WTC11 (cell line): ENCODE measurements at regions not wholly inside any gene's neighbourhood (a gene's known extent, or its start where the extent isn't known, plus 50 kb on each side); places are given as distances from the start of the nearest gene placed in this dataset.

Source experiments
- ATAC-seq: fragments of 200-7000 bp; cut with Tn5 transposase; 2 replicates; pipeline ENCODE4 v1.10.0; 2021; ENCODE audit warnings: mild to moderate bottlenecking, moderate library complexity
- CTCF ChIA-PET: fragments of 300-600 bp; sonication (Branson Sonifier 250); formaldehyde crosslinking; loops from one replicate; lab custom pipeline; 2021; ENCODE audit warnings: antibody characterized with exemption; lab: Charles Lee
- POLR2A ChIA-PET: fragments of 350-600 bp; sonication (Branson Sonifier 250); formaldehyde crosslinking; loops from one replicate; lab custom pipeline; 2021; ENCODE audit warnings: antibody characterized with exemption; lab: Charles Lee
- DNase-seq: peaks from one replicate; pipeline ENCODE4 v3.0.0; 2021; ENCODE audit warnings: low spot score
- H3K27ac Mint-ChIP-seq: 2 replicates; pipeline ENCODE4 v1.8.0; 2021; ENCODE audit warnings: mixed read lengths
- H3K27me3 Mint-ChIP-seq: 2 replicates; pipeline ENCODE4 v1.8.0; 2021; ENCODE audit warnings: low read depth, mild to moderate bottlenecking, moderate library complexity, mixed read lengths
- H3K36me3 Mint-ChIP-seq: 2 replicates; pipeline ENCODE4 v1.8.0; 2021; ENCODE audit warnings: mixed read lengths
- H3K4me1 Mint-ChIP-seq: 2 replicates; pipeline ENCODE4 v1.8.0; 2022; ENCODE audit warnings: mixed read lengths
- H3K4me3 Mint-ChIP-seq: 2 replicates; pipeline ENCODE4 v1.8.0; 2021; ENCODE audit warnings: mild to moderate bottlenecking, moderate library complexity, mixed read lengths
- H3K9me3 Mint-ChIP-seq: 2 replicates; pipeline ENCODE4 v1.8.0; 2021; ENCODE audit warnings: mixed read lengths
- EMX1 ChIP-seq: fragments of 250-450 bp; sonication (Bioruptor Pico); IDR thresholded peaks from 2 replicates; pipeline ENCODE4 v1.8.0; 2021; ENCODE audit warnings: mild to moderate bottlenecking
- GABPB1 ChIP-seq: sonication (generic); formaldehyde crosslinking; IDR thresholded peaks from 2 replicates; pipeline ENCODE4 v1.8.1; 2023; ENCODE audit warnings: mild to moderate bottlenecking, missing genetic modification reagents
- IRF2 ChIP-seq: sonication (generic); formaldehyde crosslinking; IDR thresholded peaks from 2 replicates; pipeline ENCODE4 v1.8.0; 2022; ENCODE audit warnings: low read depth, missing genetic modification reagents, borderline replicate concordance
- NFE2L1 ChIP-seq: sonication (generic); formaldehyde crosslinking; IDR thresholded peaks from 2 replicates; pipeline ENCODE4 v1.8.1; 2023; ENCODE audit warnings: missing genetic modification reagents
- TCF7 ChIP-seq: sonication (generic); formaldehyde crosslinking; IDR thresholded peaks from 2 replicates; pipeline ENCODE4 v1.8.0; 2022; ENCODE audit warnings: mild to moderate bottlenecking, low read depth, missing genetic modification reagents, moderate library complexity
- TEAD4 ChIP-seq: sonication (generic); formaldehyde crosslinking; IDR thresholded peaks from 2 replicates; pipeline ENCODE4 v1.8.0; 2022; ENCODE audit warnings: mild to moderate bottlenecking, missing genetic modification reagents
- ZNF396 ChIP-seq: fragments of 250-450 bp; sonication (Bioruptor Pico); IDR thresholded peaks from 2 replicates; pipeline ENCODE4 v1.8.0; 2021; ENCODE audit warnings: mild to moderate bottlenecking, moderate library complexity, borderline replicate concordance
- TF ChIP-seq, protein P1 (sequence below): fragments of 250-450 bp; sonication (Bioruptor Pico); IDR thresholded peaks from 2 replicates; pipeline ENCODE4 v1.9.0; 2021; ENCODE audit warnings: mild to moderate bottlenecking
- TF ChIP-seq, protein P2 (sequence below): sonication (generic); formaldehyde crosslinking; IDR thresholded peaks from 2 replicates; pipeline ENCODE4 v1.8.1; 2022; ENCODE audit warnings: low read depth, mild to moderate bottlenecking, moderate library complexity, missing genetic modification reagents, borderline replicate concordance
- TF ChIP-seq, protein P3 (sequence below): fragments of 250-450 bp; sonication (Bioruptor Pico); IDR thresholded peaks from 2 replicates; pipeline ENCODE4 v1.8.0; 2021; ENCODE audit warnings: mild to moderate bottlenecking
- TF ChIP-seq, protein P4 (sequence below): fragments of 250-450 bp; sonication (Bioruptor Pico); conservative IDR thresholded peaks from 2 replicates; pipeline ENCODE4 v1.9.0; 2021; ENCODE audit warnings: mild to moderate bottlenecking
- TF ChIP-seq, protein P5 (sequence below): sonication (generic); formaldehyde crosslinking; IDR thresholded peaks from 2 replicates; pipeline ENCODE4 v1.8.0; 2023; ENCODE audit warnings: missing genetic modification reagents, mild to moderate bottlenecking, borderline replicate concordance
- TF ChIP-seq, protein P6 (sequence below): sonication (generic); formaldehyde crosslinking; IDR thresholded peaks from 2 replicates; pipeline ENCODE4 v1.8.0; 2022; ENCODE audit warnings: mild to moderate bottlenecking, missing genetic modification reagents
- TF ChIP-seq, protein P7 (sequence below): sonication (generic); formaldehyde crosslinking; IDR thresholded peaks from 2 replicates; pipeline ENCODE4 v1.8.0; 2023; ENCODE audit warnings: missing genetic modification reagents
- TF ChIP-seq, protein P8 (sequence below): fragments of 250-450 bp; sonication (Bioruptor Pico); IDR thresholded peaks from 2 replicates; pipeline ENCODE4 v1.9.0; 2021; ENCODE audit warnings: mild to moderate bottlenecking, borderline replicate concordance

DNA sequence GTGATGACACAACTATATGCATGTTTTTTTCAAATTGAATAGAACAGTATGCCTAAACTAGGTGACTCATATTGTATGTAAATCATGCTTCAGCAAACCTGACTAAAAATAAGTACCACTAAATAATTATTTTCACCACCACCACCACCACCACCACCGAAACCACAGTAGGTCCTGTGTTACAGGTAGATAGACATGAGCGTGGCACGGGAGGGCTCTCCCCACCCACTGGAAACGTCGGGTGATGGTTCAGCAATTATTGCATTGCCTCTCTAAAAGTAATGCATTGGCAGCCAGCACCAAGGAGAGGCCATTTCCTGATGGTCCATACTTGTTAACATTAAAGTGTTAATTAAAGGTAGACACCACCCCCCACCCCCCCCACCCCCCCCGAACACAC lies 297.0 kb upstream of the NCAM2 start (continued):
- TF ChIP-seq, protein P1, sequence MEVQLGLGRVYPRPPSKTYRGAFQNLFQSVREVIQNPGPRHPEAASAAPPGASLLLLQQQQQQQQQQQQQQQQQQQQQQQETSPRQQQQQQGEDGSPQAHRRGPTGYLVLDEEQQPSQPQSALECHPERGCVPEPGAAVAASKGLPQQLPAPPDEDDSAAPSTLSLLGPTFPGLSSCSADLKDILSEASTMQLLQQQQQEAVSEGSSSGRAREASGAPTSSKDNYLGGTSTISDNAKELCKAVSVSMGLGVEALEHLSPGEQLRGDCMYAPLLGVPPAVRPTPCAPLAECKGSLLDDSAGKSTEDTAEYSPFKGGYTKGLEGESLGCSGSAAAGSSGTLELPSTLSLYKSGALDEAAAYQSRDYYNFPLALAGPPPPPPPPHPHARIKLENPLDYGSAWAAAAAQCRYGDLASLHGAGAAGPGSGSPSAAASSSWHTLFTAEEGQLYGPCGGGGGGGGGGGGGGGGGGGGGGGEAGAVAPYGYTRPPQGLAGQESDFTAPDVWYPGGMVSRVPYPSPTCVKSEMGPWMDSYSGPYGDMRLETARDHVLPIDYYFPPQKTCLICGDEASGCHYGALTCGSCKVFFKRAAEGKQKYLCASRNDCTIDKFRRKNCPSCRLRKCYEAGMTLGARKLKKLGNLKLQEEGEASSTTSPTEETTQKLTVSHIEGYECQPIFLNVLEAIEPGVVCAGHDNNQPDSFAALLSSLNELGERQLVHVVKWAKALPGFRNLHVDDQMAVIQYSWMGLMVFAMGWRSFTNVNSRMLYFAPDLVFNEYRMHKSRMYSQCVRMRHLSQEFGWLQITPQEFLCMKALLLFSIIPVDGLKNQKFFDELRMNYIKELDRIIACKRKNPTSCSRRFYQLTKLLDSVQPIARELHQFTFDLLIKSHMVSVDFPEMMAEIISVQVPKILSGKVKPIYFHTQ (CRISPR knock-in tag), result no peak
- TF ChIP-seq TCF7, result no peak
- TF ChIP-seq, protein P2, sequence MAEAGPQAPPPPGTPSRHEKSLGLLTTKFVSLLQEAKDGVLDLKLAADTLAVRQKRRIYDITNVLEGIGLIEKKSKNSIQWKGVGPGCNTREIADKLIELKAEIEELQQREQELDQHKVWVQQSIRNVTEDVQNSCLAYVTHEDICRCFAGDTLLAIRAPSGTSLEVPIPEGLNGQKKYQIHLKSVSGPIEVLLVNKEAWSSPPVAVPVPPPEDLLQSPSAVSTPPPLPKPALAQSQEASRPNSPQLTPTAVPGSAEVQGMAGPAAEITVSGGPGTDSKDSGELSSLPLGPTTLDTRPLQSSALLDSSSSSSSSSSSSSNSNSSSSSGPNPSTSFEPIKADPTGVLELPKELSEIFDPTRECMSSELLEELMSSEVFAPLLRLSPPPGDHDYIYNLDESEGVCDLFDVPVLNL (CRISPR knock-in tag), result no peak
- no peak for TF ChIP-seq GABPB1 (CRISPR knock-in tag)

DNA sequence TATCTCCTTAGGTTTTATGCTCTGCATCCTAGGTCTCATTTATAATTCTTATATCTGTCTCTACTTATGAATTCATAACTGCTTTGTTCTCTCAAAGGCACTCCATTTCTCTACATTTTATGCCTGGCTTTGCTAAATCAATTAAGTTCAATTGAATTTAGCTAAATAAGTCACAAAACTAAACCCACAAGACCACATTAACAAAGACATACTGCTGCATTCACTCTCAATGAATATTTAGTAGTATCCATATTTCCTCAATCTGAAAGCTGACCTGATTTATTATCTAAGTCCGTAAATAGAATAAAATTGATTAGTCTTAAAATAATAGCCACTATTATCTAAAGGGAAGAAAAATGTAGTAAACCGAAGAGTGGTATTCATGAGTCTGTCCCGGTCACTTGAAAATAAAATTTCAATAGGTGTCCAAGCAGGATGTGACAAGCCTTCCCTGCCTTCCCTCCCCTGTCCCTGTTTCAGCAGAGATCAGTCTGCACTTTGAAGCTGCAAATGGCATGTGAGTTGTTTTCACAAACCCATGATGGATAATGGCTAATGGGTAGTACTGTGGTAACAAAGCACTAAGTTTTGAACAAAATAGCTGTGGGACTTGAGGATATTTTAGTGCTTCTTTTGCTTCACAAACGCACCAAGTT lies 295.0 kb upstream of the NCAM2 start:
- no peak overlapping the region for H3K27ac Mint-ChIP-seq
- DNase-seq, result no peak
- H3K36me3 Mint-ChIP-seq, result no peaks in the 10 kb centered on the region
- ATAC-seq, result no peak
- no peaks in the 10 kb centered on the region for H3K27me3 Mint-ChIP-seq
- ChIA-PET POLR2A (no interaction called here), CTCF (no interaction called here)
- peaks cover 6% of the 10 kb centered on the region for H3K9me3 Mint-ChIP-seq
- no peak overlapping the region for H3K4me3 Mint-ChIP-seq
- peaks cover 42% of the 10 kb centered on the region for H3K4me1 Mint-ChIP-seq
- TF ChIP-seq, protein P3, sequence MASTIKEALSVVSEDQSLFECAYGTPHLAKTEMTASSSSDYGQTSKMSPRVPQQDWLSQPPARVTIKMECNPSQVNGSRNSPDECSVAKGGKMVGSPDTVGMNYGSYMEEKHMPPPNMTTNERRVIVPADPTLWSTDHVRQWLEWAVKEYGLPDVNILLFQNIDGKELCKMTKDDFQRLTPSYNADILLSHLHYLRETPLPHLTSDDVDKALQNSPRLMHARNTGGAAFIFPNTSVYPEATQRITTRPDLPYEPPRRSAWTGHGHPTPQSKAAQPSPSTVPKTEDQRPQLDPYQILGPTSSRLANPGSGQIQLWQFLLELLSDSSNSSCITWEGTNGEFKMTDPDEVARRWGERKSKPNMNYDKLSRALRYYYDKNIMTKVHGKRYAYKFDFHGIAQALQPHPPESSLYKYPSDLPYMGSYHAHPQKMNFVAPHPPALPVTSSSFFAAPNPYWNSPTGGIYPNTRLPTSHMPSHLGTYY (CRISPR knock-in tag), result no peak
- TF ChIP-seq, protein P4, sequence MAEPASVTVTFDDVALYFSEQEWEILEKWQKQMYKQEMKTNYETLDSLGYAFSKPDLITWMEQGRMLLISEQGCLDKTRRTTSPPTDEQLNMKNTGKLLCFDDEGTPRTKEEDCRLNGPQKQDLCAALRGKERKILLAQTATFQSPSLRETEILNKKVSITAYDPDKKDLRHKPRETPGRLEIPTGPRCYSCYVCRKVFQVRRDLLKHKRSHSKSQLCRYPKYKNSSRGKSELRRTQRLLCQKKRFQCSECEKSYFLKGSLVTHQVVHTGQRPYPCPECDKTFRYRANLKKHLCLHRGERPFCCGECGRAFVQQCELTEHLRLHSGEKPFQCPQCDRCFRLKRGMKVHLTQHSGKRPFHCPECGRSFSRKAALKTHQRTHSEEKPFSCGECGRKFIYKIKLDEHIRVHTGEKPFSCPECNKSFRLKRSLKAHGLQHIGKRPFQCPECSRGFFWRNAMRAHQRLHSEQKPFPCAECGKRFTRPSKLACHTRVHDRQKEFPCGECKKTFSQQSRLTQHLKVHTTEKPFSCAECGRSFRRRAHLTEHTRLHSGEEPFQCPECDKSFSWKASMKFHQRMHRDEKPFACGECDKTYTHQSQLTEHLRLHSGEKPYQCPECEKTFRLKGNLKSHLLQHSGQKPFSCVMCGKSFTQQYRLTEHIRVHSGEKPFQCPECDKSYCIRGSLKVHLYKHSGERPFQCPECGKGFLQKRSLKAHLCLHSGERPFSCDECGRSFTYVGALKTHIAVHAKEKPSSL (CRISPR knock-in tag), result no peak
- TF ChIP-seq EMX1 (CRISPR knock-in tag) (no peak), ZNF396 (CRISPR knock-in tag) (no peak), IRF2 (no peak), NFE2L1 (CRISPR knock-in tag) (no peak), TEAD4 (CRISPR knock-in tag) (no peak)
- TF ChIP-seq, protein P5, sequence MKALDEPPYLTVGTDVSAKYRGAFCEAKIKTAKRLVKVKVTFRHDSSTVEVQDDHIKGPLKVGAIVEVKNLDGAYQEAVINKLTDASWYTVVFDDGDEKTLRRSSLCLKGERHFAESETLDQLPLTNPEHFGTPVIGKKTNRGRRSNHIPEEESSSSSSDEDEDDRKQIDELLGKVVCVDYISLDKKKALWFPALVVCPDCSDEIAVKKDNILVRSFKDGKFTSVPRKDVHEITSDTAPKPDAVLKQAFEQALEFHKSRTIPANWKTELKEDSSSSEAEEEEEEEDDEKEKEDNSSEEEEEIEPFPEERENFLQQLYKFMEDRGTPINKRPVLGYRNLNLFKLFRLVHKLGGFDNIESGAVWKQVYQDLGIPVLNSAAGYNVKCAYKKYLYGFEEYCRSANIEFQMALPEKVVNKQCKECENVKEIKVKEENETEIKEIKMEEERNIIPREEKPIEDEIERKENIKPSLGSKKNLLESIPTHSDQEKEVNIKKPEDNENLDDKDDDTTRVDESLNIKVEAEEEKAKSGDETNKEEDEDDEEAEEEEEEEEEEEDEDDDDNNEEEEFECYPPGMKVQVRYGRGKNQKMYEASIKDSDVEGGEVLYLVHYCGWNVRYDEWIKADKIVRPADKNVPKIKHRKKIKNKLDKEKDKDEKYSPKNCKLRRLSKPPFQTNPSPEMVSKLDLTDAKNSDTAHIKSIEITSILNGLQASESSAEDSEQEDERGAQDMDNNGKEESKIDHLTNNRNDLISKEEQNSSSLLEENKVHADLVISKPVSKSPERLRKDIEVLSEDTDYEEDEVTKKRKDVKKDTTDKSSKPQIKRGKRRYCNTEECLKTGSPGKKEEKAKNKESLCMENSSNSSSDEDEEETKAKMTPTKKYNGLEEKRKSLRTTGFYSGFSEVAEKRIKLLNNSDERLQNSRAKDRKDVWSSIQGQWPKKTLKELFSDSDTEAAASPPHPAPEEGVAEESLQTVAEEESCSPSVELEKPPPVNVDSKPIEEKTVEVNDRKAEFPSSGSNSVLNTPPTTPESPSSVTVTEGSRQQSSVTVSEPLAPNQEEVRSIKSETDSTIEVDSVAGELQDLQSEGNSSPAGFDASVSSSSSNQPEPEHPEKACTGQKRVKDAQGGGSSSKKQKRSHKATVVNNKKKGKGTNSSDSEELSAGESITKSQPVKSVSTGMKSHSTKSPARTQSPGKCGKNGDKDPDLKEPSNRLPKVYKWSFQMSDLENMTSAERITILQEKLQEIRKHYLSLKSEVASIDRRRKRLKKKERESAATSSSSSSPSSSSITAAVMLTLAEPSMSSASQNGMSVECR (CRISPR knock-in tag), result no peak
- TF ChIP-seq, protein P6, sequence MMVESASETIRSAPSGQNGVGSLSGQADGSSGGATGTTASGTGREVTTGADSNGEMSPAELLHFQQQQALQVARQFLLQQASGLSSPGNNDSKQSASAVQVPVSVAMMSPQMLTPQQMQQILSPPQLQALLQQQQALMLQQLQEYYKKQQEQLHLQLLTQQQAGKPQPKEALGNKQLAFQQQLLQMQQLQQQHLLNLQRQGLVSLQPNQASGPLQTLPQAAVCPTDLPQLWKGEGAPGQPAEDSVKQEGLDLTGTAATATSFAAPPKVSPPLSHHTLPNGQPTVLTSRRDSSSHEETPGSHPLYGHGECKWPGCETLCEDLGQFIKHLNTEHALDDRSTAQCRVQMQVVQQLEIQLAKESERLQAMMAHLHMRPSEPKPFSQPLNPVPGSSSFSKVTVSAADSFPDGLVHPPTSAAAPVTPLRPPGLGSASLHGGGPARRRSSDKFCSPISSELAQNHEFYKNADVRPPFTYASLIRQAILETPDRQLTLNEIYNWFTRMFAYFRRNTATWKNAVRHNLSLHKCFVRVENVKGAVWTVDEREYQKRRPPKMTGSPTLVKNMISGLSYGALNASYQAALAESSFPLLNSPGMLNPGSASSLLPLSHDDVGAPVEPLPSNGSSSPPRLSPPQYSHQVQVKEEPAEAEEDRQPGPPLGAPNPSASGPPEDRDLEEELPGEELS (CRISPR knock-in tag), result no peak
- TF ChIP-seq, protein P7, sequence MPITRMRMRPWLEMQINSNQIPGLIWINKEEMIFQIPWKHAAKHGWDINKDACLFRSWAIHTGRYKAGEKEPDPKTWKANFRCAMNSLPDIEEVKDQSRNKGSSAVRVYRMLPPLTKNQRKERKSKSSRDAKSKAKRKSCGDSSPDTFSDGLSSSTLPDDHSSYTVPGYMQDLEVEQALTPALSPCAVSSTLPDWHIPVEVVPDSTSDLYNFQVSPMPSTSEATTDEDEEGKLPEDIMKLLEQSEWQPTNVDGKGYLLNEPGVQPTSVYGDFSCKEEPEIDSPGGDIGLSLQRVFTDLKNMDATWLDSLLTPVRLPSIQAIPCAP (CRISPR knock-in tag), result no peak
- TF ChIP-seq, protein P8, sequence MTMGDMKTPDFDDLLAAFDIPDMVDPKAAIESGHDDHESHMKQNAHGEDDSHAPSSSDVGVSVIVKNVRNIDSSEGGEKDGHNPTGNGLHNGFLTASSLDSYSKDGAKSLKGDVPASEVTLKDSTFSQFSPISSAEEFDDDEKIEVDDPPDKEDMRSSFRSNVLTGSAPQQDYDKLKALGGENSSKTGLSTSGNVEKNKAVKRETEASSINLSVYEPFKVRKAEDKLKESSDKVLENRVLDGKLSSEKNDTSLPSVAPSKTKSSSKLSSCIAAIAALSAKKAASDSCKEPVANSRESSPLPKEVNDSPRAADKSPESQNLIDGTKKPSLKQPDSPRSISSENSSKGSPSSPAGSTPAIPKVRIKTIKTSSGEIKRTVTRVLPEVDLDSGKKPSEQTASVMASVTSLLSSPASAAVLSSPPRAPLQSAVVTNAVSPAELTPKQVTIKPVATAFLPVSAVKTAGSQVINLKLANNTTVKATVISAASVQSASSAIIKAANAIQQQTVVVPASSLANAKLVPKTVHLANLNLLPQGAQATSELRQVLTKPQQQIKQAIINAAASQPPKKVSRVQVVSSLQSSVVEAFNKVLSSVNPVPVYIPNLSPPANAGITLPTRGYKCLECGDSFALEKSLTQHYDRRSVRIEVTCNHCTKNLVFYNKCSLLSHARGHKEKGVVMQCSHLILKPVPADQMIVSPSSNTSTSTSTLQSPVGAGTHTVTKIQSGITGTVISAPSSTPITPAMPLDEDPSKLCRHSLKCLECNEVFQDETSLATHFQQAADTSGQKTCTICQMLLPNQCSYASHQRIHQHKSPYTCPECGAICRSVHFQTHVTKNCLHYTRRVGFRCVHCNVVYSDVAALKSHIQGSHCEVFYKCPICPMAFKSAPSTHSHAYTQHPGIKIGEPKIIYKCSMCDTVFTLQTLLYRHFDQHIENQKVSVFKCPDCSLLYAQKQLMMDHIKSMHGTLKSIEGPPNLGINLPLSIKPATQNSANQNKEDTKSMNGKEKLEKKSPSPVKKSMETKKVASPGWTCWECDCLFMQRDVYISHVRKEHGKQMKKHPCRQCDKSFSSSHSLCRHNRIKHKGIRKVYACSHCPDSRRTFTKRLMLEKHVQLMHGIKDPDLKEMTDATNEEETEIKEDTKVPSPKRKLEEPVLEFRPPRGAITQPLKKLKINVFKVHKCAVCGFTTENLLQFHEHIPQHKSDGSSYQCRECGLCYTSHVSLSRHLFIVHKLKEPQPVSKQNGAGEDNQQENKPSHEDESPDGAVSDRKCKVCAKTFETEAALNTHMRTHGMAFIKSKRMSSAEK (CRISPR knock-in tag), result no peak
